GM10266 (cell line): ENCODE measurements at regions not wholly inside any gene's neighbourhood (a gene's known extent, or its start where the extent isn't known, plus 50 kb on each side); places are given as distances from the start of the nearest gene placed in this dataset.
"Not testable (repeated sequence)": the region's sequence is repeated elsewhere in the genome, so short reads cannot be mapped to it uniquely, and the experiment has no call there.

Experiments
- DNase-seq: peaks from one replicate; pipeline ENCODE4 v3.0.0; 2012; ENCODE audit errors: extremely low spot score
- CTCF ChIP-seq: IDR thresholded peaks from 2 replicates; pipeline ENCODE4 v1.5.1; 2012; ENCODE audit warnings: mild to moderate bottlenecking, low read depth; ENCODE audit not compliant: control insufficient read depth, insufficient read depth; ENCODE audit errors: missing control alignments

GRCh38 chr20:43383026-43383795 is 74.5 kb upstream of the SRSF6 start:
- TF ChIP-seq CTCF = no peak
- DNase-seq = no peak

- DNase-seq = not testable (repeated sequence)
These were observed 75.6 kb upstream of the SRSF6 start for GRCh38 chr20:43382135-43382534.

GRCh38 chr20:43381533-43381932 is 76.2 kb upstream of the SRSF6 start:
- DNase-seq = not testable (repeated sequence)

- DNase-seq = no peak
- TF ChIP-seq CTCF = no peak
These were observed 78.3 kb upstream of the SRSF6 start for GRCh38 chr20:43379239-43379917.

- TF ChIP-seq CTCF = no peak
These were observed 80.9 kb upstream of the SRSF6 start for GRCh38 chr20:43376831-43377230.

GRCh38 chr20:43375591-43375990 is 82.1 kb upstream of the SRSF6 start:
- no peak for TF ChIP-seq CTCF
- no peak for DNase-seq

More at GRCh38 chr20:43376831-43377230, 80.9 kb upstream of the SRSF6 start:
- no peak for DNase-seq

GRCh38 chr20:43372051-43372450 is 85.6 kb upstream of the SRSF6 start:
- no peak for TF ChIP-seq CTCF

GRCh38 chr20:43365691-43366090 is 92.0 kb upstream of the SRSF6 start:
- no peak for DNase-seq
- TF ChIP-seq CTCF = no peak

More at GRCh38 chr20:43372051-43372450, 85.6 kb upstream of the SRSF6 start:
- DNase-seq = no peak
